OCI-LY3 (cell line): ENCODE measurements at regions not wholly inside any gene's neighbourhood (a gene's known extent, or its start where the extent isn't known, plus 50 kb on each side); places are given as distances from the start of the nearest gene placed in this dataset.

Experiments used
- H2AFZ ChIP-seq: fragments of 200-600, 300-600 bp; shearing (Covaris generic); 2 replicates; pipeline ENCODE4 v1.6.0; 2014; ENCODE audit warnings: antibody characterized with exemption, low read depth, low read length
- H3K27ac ChIP-seq: fragments of 200-600, 300-600 bp; sonication (generic); 2 replicates; pipeline ENCODE4 v1.5.1; 2014; ENCODE audit warnings: mild to moderate bottlenecking, low read length, moderate library complexity, mixed read lengths
- H3K27me3 ChIP-seq: fragments of 200-600, 300-600 bp; sonication (generic); 2 replicates; pipeline ENCODE4 v1.6.1; 2014; ENCODE audit warnings: low read depth, low read length, mixed read lengths
- H3K36me3 ChIP-seq: fragments of 200-600, 300-600 bp; sonication (generic); replicated peaks from 2 replicates; pipeline ENCODE3; 2014; ENCODE audit warnings: low read depth, low read length, mixed read lengths
- H3K4me1 ChIP-seq: fragments of 300-600, 200-600 bp; sonication (generic); 2 replicates; pipeline ENCODE4 v1.6.1; 2014; ENCODE audit warnings: low read length, mixed read lengths
- H3K4me2 ChIP-seq: fragments of 200-600, 300-600 bp; sonication (generic); 2 replicates; pipeline ENCODE4 v1.6.1; 2014; ENCODE audit warnings: low read length, mixed read lengths
- H3K4me3 ChIP-seq: fragments of 300-600, 200-600 bp; sonication (generic); 2 replicates; pipeline ENCODE4 v1.5.1; 2014; ENCODE audit warnings: antibody characterized with exemption, mild to moderate bottlenecking, low read length, moderate library complexity
- H3K79me2 ChIP-seq: fragments of 300-600, 200-600 bp; shearing (Covaris generic); 2 replicates; pipeline ENCODE4 v1.6.1; 2014; ENCODE audit warnings: mild to moderate bottlenecking, low read length, mixed read lengths
- H3K9ac ChIP-seq: fragments of 300-600, 200-600 bp; shearing (Covaris generic); 2 replicates; pipeline ENCODE4 v1.6.0; 2014; ENCODE audit warnings: mild to moderate bottlenecking, low read length, moderate library complexity
- H3K9me3 ChIP-seq: fragments of 200-600, 300-600 bp; shearing (Covaris generic); 2 replicates; pipeline ENCODE4 v1.6.1; 2014; ENCODE audit warnings: low read length, mixed read lengths; ENCODE audit not compliant: insufficient read depth
- H4K20me1 ChIP-seq: fragments of 200-600, 300-600 bp; sonication (generic); 2 replicates; pipeline ENCODE4 v1.6.1; 2016; ENCODE audit warnings: low read length, mixed read lengths; ENCODE audit not compliant: insufficient read depth
- EZH2phosphoT487 ChIP-seq: fragments of 200-600 bp; shearing (Covaris generic); IDR thresholded peaks from 2 replicates; pipeline ENCODE4 v1.6.1; 2018; ENCODE audit warnings: antibody characterized with exemption, mixed run types, low read depth
- TF ChIP-seq, protein P1 (sequence below): fragments of 200-600, 300-600 bp; sonication (generic); IDR thresholded peaks from 2 replicates; pipeline ENCODE4 v1.5.1; 2014; ENCODE audit warnings: antibody characterized with exemption, low read length, low read depth

DNA sequence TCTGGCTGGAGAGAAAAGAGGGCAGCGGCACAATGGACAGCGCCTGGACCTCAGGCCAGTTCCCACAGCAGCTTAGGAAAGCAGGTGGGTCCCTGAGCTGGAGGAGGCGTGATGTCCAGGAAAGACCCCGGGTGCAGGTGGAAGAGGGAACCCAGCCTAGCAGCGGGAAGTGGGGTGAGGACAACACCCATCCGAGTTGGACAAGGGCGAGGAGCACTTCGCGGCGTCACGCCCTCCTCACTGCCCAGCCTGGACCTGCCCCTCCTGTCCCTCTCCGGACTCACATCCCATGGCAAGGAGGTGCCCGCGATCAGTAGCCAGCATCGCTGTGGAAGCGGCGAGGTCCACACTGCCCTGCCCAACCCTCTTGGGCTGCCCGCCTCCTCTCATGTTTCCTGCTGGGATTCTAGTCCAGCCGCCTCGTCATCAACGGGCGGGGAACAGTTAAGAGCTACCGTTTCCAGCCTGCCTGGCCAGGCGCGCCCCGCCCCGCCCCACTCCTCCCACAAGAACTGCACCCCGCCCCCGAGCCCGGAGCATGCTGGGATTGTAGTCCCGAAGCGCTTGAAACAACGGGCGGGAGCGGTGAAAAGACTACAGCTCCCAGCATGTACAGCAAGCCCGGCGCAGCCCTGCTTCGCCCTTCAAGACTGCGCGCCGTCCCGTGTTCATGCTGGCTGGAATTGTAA is 930.6 kb upstream of the ZNF722 start:
- Histone ChIP-seq H3K4me3 (no peak overlapping the region), H4K20me1 (no peaks in the 10 kb centered on the region), H3K27ac (no peak overlapping the region), H3K9me3 (no peaks in the 10 kb centered on the region), H3K4me2 (no peak overlapping the region), H3K9ac (no peak overlapping the region), H3K4me1 (no peaks in the 10 kb centered on the region), H3K36me3 (no peaks in the 10 kb centered on the region), H2AFZ (no peak overlapping the region), H3K79me2 (no peaks in the 10 kb centered on the region), H3K27me3 (no peaks in the 10 kb centered on the region)
- TF ChIP-seq, protein P1, sequence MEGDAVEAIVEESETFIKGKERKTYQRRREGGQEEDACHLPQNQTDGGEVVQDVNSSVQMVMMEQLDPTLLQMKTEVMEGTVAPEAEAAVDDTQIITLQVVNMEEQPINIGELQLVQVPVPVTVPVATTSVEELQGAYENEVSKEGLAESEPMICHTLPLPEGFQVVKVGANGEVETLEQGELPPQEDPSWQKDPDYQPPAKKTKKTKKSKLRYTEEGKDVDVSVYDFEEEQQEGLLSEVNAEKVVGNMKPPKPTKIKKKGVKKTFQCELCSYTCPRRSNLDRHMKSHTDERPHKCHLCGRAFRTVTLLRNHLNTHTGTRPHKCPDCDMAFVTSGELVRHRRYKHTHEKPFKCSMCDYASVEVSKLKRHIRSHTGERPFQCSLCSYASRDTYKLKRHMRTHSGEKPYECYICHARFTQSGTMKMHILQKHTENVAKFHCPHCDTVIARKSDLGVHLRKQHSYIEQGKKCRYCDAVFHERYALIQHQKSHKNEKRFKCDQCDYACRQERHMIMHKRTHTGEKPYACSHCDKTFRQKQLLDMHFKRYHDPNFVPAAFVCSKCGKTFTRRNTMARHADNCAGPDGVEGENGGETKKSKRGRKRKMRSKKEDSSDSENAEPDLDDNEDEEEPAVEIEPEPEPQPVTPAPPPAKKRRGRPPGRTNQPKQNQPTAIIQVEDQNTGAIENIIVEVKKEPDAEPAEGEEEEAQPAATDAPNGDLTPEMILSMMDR: no peak
- no peak for TF ChIP-seq EZH2phosphoT487

DNA sequence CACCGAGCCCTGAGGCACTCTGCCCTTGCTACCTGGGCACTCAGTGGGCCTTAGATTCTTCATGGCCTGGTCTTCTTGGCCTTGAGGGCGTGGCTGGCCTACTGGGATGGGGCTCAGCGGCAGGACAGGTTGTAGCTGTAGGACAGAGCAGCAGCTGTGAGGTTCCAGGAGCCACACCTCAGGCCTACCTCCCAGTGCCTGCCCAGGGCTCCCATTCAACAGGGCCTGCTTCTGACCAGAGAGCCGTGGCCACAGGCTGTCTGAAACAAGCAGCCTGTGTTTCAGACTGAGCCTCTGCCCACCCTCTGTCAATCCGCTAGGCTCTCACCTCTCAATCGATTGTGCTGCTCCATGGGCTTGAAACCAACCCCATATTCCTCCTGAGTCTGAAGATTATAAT is 928.0 kb upstream of the ZNF722 start:
- Histone ChIP-seq H4K20me1 (no peaks in the 10 kb centered on the region), H3K79me2 (no peaks in the 10 kb centered on the region), H3K4me3 (no peak overlapping the region), H3K27ac (no peak overlapping the region), H3K36me3 (no peaks in the 10 kb centered on the region), H3K4me1 (no peaks in the 10 kb centered on the region), H3K9ac (no peak overlapping the region), H3K4me2 (no peak overlapping the region), H3K9me3 (no peaks in the 10 kb centered on the region), H2AFZ (no peak overlapping the region), H3K27me3 (no peaks in the 10 kb centered on the region)
- TF ChIP-seq, protein P1: no peak
- no peak for TF ChIP-seq EZH2phosphoT487

DNA sequence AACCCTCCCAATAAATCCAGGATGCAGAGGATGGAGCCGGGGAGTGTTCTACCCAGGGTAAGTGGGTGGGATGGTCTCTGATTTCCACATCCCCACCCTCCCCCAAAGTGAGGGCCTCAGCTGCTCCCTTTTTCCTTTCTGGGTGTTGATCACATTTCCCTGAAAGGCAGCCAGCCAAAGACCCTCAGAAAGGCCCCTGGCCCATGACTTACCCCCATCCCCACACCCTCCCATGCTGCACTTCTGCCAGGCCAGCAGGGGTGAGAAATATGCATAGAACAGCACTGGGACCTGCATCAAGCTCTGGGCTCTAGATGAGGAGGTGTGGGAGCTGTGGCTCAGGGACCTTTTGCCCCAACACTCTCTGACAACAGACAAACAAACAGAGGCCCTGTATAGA is 927.3 kb upstream of the ZNF722 start:
- no peaks in the 10 kb centered on the region for H3K27me3 ChIP-seq
- H3K79me2 ChIP-seq: no peaks in the 10 kb centered on the region
- H3K9ac ChIP-seq: no peak overlapping the region
- no peak overlapping the region for H3K27ac ChIP-seq
- H3K9me3 ChIP-seq: no peaks in the 10 kb centered on the region
- H3K36me3 ChIP-seq: no peaks in the 10 kb centered on the region
- H3K4me1 ChIP-seq: no peaks in the 10 kb centered on the region
- no peak overlapping the region for H3K4me2 ChIP-seq
- no peaks in the 10 kb centered on the region for H4K20me1 ChIP-seq
- no peak overlapping the region for H3K4me3 ChIP-seq
- no peak overlapping the region for H2AFZ ChIP-seq
- TF ChIP-seq EZH2phosphoT487: no peak
- TF ChIP-seq, protein P1: no peak

DNA sequence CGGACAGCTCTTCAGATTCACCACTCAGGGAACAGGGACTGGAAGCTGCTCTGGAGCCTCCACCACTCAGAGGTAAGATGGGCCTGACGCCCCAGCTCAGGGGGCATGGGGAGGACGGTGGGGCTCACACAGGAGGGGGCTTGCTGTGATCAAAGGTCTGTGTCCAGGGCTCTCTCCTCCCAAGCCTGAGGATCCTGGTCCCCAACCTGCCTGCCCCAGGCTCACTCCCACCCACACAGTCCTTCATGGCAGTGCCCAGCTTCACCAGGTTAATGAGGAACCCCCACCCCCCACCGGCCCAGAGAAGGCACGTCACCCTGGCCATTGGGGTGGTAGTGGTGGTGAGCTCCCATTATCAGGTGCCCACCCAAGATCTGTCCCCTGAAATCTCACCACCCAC is 926.7 kb upstream of the ZNF722 start:
- Histone ChIP-seq H4K20me1 (no peaks in the 10 kb centered on the region), H3K9ac (no peak overlapping the region), H3K27me3 (no peaks in the 10 kb centered on the region), H3K9me3 (no peaks in the 10 kb centered on the region), H3K4me1 (no peaks in the 10 kb centered on the region), H3K36me3 (no peaks in the 10 kb centered on the region), H3K79me2 (no peaks in the 10 kb centered on the region), H3K27ac (no peak overlapping the region), H3K4me2 (no peak overlapping the region), H2AFZ (no peak overlapping the region), H3K4me3 (no peak overlapping the region)
- TF ChIP-seq, protein P1: no peak
- no peak for TF ChIP-seq EZH2phosphoT487
